NCI-H2081 treated with DMSO at 0.1 percent for 48 hours (cell line): ENCODE measurements at regions not wholly inside any gene's neighbourhood (a gene's known extent, or its start where the extent isn't known, plus 50 kb on each side); places are given as distances from the start of the nearest gene placed in this dataset.
A peak's percentile ranks its signal among the peaks of the same experiment; 100 is the strongest.
"Not testable (repeated sequence)": the region's sequence is repeated elsewhere in the genome, so short reads cannot be mapped to it uniquely, and the experiment has no call there.

ENCODE experiments used
- DNase-seq: peaks from one replicate; lab custom pipeline; 2025; lab: John Stamatoyannopoulos, UW

DNA sequence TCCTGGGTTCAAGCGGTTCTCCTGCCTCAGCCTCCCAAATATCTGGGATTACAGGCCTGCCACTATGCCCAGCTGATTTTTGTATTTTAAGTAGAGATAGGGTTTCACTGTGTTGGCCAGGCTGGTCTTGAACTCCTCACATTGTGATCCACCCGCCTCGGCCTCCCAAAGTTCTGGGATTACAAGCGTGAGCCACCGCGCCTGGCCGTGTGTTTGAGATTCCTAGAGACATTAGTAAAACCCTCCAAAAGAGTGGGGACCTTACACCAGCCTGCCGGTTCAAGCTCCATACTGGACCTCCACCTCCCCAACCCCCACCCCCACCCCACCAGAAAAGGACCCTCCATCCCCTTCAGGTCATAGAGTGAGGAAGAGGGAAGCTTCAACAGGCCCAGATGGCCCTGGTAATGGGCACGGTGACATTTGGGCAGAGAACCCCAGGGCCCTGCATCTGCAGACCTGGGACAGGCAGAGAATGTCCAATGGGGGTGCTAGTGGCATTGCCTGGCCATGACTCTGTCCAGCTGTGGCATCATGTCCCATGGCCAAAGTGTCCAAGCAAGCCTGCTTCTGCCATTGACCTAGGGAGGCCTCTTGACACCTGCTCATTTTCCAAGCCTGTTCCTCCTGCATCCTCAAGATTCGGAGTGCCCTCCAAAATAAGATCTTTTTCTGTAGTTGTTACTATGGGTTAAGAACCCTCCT lies 108.9 kb upstream of the KLF13 start:
- DNase-seq, result no peak

DNA sequence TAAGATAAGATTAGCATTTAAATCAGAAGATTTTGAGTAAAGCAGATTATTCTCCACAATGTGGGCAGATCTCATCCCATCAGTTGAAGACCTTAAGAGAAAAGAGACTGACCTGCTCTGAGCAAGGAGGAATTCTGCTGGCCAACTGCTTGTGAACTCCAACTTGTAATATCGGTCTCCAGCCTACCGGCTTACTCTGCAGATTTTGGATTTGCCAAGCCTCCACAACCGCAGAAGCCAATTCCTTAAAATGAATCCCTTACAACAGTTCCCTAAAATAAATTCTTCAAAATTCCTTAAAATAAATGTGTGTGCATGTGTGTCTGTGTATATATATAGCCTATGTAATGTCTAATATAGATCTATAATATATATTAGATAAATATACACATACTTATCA lies 107.4 kb upstream of the KLF13 start:
- DNase-seq, result no peak

DNA sequence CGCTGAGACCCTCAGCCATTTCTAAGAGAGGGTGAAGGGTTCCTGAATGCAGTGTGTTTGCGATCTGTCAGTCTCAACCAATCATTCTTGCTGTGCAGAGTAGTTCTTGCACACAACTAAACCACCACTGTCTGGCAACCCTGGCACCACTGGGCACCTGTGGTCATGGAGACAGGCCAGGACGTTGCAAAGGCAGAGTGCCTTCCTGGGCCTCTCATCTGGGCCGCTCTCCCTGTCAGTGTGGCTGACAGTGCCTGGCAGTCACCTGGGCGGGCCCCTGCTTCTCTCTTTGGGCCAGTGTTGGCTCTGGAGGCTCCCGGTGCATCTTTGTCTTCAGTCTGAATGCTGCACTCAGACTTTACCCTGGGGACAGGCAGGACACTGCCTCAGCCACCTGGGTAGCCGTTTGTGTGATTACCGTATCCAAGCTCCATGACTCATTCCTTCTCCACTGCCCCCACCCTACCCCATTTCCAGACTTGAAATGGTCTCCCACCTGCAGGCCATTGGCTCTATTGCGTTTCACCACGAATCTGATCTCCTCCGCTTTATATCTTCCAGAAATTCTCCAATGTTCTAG lies 104.6 kb upstream of the KLF13 start:
- no peak for DNase-seq

DNA sequence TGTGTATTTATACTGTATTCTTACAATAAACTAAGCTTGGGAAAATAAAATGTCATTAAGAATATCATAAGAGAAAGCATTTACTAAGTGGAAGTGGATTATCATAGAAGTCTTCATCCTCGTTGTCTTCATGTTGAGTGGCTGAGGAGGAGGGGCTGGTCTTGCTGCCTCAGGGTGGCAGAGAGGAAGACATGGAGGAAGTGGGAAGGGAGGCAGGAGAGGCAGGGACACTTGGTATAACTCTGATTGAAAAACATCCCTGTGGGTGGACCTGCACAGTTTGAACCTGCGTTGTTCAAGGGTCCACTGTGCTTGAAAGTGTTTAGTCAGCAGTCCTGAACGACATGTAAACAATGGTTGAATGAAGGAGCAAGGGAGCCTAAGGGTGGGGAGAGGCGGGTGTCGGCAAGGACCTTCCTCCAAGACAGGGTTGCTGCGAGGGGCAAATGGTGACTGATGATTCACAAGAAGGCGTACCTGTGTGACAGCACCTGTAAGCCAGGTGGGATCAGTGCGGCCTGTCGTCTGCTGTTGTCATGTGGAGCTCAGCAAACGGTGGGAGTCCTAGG lies 103.8 kb upstream of the KLF13 start:
- DNase-seq, result no peak

DNA sequence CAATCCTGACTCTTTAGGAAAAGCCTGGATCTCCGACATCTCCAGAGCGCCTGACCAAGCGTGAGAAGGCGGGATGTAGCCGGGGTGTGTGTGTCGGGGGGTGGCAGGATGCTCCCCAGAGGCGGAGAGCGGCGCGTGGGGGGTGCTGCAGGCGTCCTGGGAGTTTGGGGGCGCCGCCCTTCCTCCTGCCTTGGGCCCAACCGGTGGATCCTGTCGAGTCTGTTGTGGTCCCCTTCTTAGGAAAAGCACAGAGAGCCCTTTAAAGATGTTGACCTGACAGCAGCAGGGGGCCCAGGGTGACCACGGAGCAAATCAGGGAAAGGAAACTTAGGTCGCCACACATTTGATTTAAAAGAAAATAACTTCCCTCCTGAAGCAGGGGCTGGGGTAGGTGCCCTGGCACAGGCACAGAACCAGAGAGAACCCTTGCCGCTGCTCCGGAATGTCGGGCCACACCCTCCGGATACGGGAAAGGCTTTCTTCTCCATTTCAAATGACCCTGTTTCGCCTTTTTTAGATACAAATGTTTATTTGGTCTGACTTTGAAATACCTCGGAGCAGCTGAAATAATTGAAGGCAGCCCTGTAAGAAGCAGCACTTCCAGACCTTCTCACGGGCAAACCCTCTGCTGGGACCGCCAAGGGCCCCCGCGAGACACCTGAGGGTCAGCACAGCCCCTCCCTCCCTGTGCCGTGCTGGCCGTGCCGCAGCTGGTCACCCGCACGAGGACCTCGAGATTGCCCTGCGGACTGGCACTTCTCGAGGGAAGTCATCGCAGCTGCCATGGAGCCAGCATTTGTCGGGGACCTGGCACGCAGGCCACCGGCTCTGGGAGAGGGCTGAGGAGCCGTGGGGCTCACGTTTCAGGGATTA lies 102.9 kb upstream of the KLF13 start:
- no peak for DNase-seq

DNA sequence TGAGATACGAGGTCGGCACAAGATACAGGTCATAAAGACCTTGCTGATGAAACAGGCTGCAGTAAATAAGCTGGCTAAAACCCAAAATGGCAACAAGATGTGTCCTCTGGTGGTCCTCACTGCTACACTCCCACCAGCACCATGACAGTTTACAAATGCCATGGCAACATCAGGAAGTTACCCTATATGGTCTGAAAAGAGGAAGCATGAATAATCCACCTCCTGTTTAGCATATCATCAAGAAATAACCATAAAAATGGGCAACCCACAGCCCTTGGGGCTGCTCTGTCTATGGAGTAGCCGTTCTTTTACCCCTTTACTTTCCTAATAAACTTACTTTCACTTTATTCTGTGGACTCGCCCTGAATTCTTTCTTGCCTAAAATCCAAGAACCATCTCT lies 102.0 kb upstream of the KLF13 start:
- DNase-seq, result not testable (repeated sequence)

DNA sequence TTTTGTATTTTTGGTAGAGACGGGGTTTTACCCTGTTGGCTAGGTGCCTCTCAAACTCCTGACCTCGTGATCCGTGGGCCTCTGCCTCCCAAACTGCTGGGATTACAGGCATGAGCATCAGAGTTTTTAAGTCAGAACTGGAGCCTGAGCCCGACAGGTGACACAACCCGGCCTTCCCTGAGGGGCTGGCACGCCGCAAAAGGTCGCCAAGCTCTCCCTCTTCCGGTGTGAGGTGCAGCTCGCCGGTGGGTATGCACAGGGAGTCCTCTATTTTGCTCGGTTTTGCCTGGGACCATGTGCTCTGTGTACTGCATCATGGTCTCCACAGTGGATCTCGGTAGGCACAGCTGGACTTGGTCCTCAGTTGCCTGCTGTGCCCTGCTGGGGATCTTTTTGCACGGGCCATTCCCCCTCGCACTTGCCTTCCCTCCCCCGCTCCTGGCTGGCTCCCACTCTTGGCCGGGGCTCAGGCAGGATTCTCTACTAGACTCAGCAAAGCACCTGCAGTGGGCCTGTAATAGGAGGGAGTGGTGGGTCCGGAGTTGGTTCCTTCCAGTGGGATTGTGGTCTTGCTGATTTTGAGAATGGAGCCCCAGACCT lies 101.2 kb upstream of the KLF13 start:
- no peak for DNase-seq

DNA sequence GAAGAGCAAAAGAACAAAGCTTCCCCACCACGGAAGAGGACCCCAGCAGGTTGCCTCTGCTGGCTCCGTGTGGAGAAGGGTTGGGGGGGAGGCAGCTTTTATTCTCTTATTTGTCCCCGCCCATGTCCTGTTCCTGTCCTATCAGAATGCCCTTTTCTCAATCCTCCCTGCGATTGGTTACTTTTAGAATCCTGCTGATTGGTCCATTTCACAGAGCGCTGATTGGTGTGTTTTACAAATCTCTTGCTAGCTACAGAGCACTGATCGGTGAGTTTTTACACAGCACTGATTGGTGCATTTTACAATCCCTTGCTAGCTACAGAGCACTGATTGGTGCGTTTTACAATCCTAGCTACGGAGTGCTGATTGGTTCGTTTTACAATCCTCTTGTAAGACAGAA lies 100.6 kb upstream of the KLF13 start:
- no peak for DNase-seq

DNA sequence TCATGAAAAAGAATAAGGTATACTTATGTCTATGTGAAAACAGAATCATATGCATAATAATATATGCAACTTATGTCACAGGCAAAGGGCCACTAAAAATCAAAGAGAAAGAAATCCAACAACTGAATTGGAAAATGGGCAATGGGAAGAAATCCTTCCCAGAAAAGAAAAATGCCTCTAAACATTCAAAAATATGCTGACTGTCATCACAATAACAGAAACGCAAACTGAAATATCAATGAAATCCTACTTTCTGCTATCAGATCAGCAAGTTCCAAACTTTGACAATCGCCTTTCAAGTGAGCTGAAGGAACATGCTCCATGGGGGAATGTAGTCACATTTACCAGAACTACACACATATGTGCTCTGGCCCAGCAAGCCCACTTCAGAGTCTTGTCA lies 99.4 kb upstream of the KLF13 start:
- no peak for DNase-seq

DNA sequence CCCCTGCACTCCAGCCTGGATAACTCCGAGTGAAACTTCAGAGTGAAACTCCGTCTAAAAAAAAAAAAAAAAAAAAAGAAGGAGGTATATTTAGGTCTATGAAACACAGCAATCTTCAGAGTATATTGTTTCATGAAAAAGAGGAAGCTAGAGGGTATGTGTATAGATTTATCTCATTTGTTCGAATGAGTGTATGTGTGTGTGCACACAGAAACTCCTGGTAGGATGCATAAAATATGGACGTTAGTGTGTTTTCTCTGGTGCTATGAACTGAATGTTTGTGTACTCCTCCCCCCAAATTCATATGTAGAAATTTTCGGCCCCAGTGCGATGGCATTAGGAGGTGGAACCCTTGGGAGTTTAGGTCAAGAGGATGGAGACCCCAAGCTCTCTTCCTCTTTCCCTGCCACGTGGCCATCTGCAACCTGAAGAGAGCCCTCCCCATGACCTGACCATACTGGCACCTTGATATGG lies 98.6 kb upstream of the KLF13 start:
- DNase-seq, result no peak

DNA sequence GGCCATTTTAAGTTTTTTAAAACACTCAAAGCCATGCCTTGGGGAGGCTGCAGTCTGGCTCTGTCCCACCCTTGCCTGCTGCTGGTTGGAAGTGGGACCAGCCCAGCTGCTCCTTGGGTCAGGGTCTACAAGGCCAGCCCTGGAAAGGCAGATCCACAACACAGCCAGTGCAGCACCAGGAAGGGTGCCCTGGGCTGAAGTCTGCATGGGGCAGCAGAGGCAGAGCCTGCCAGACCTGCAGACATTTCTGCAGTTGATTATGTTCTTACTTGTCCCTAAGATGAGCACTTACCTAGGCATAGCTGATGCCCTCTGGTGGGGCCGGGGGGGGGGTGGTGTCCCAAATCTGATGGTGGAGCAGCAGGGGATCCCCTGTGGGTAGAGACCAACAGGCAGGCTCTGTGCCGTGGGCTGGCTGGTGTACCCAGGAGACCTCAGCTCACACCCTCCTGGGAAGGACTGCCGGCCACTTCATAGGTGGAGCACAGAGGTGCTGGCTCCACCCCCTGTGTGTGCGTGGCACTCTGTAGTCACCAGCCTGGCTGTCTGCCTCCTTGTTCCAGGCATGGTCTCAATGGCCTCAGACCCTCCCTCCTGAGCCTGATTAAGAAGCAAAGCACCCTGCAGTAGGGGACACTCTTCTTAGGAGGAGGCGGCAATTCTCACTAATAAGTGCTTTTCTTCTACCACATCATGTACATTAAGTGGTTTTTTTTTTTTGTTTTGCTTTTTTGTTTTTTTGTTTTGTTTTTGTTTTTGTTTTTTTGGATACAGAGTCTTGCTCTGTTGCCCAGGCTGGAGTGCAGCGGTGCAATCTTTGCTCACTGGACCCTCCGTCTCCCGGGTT lies 97.4 kb upstream of the KLF13 start:
- no peak for DNase-seq

DNA sequence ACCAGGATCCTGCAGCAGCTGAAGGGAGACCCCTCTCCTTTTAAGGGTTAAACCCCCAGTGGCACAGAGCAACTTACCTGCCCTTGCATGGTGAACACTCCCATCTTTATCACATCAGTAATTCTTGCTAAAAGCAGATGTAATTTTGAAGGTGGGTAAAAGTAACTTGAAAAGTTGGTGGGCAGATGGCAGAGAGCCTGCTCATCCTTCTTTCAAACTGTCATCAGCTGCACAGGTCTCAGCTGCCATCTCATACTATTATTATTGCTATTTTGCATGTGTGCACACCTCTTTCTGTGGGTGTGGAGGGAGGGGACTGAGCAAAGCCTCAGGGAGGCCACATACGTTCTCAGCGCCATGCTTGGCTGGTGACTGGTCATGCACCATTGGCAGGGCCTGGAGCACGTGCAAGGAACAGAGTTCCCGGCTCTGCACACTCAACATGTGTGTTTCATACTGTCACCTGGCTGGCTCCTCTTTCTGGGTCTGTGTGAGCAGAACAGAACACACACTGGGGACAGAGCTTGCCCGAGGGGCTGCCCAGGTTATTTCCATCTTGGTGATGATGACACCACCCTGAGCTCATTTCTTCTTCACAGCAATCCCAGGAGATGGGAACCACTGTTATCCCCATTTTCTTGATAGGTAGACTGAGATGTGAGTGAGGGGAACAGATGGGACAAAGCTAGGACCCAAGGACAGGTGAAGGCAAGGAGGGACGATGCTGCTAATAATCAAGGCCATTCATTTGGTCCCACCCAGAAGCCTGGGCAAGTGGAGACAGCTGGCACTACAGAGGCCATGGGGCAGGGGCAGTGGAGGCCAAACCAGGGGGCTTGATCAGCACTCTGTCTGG lies 95.8 kb upstream of the KLF13 start:
- DNase-seq, result no peak

DNA sequence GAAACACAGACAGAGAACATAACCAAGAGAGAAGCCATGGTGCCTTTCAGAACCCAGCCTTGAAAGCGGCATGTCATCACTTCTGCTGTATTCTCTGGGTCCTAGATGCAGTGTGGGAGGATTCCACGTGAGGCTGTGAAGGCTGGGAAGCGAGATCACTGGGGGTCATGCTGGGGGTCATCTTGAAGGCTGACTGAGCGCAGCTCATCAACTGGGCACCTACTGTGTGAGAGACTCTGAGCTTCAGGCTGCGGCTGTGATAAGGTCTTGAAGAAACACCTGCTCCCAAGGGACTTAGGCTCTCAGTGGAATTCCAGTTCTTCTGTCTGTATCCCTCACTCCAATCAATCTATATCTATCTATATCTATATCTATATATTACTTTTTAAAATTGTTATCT lies 91.8 kb upstream of the KLF13 start:
- DNase-seq, result no peak

DNA sequence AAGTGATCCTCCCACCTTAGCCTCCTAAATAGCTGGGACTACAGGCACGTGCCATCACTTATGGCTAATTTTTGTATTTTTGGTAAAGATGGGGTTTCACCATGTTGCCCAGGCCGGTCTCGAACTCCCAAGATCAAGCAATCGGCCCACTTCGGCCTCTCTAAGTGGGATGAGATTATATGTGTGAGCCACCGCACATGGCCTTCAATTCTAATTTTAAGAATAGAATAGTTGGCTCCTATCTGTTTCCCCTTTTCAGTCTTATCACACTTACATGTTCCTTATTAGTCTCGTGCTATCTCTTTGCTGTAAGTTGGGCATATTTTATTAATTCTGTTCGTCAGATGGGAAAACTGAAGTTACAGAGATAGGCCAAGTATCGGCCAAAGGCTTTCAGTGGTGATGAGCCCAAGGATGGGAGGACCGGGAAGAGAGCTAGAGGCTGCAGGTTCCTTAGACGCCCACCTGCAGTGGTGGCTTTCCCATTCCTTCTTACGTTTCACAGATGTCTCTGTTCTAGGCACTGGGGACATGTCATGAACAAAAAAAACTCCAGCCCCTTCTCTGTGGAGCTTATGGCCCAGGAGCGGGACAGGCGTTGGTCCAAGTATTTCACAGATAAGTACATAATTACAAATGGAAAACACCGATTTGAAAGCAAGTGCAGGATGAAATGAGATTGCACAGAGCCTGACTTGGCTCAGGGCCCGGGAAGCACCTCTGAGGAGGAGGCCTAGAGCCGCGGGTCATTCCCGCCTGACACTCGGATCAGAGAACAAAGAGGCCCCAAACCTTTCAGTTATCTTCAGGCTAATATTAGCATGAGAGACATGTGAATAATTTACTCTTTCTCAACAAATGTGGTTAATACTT lies 91.1 kb upstream of the KLF13 start:
- peak; percentile 81 for DNase-seq

DNA sequence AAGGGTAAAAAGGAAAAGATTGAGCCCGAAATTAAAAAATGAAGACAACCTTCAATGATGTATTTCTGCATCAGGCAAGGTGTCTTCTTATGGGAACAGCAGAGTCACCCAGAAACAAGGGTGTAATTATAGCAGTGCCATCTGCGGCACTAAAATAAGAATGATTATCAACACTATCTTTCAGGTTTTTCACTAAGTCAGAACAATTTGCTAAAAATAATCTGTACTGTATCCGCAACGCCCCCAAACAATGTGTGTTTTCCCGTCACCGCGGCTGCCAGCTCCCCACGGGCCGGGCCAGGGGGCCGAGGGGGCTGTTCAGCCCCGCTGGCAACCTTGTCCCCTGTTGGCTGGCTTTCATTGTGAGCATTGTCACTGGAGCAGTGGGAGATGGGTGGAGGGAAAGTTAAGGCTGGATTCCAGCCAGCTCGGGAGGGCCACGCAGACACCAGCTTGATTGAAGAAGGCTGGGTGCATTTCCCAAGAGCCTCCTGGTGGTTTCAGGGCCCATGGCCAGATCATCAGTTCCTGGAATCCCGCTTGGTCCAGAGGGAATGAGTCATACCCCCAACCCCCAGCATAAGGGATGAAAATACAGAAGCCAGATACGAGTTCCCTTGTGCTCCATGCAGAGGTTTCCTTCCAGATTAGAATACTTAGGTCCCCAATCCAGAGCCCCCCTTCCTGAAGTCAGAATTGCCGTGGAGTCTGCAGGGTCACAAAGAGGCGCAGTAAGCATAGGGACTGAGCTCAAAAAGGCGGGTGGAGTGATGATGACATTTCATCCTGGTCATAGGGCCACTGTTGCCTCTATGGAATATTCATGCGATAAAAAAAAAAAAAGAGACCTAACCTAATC lies 90.2 kb upstream of the KLF13 start:
- DNase-seq, result peak; percentile 97

DNA sequence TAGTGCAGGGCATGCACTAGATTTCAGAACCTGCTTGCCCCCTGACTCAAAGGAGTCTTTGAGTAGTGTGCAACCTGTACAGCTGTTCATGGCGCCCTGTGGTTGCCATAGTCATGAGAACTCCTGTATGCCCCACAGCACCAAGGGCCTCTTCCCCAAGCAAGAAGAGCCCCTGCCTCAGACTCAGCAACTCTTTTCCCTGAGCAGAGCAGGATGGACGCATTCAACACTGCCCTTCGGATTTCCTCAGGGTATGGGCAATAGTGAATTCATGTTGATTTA lies 89.7 kb upstream of the KLF13 start:
- DNase-seq, result no peak

DNA sequence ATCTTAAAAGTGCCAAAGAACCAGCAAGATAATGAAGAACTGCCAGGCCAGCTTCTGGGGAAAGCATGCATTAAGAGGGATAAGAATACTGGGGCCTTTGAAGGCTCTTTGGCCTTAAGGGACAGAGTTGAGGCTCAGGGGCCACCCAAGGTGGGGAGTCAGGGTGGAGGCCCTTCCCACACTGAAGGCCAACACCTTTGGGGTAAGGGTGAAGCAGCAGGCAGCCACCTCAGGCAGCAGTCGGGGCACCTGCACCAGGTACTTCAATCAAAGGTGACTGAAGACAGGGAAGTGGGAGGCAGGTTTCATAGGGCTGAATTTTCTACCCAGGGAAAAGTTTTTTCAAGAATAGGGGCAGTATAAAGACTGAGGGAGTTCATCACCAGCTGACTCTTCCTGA lies 87.7 kb upstream of the KLF13 start:
- DNase-seq, result no peak

DNA sequence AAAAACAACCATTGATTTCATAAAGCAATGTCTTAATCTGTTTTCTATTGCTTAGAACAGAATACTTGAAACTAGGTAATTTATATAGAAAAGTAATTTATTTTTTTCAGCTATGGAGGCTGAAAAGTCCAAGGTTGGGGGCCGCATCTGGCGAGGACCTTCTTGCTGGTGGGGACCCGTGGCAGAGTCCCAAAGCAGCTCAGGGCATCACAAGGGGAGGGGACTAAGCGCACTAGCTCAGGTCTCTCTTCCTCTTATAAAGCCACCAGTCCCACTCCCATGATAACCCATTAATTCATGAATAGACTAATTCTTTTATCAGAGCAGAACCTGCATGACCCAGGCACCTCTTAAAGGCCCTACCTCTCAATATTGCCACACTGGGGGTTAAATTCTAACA lies 87.2 kb upstream of the KLF13 start:
- no peak for DNase-seq
